Suppressor macrophage treated with lipopolysaccharide for 4 hours (primary cell): ENCODE measurements at regions not wholly inside any gene's neighbourhood (a gene's known extent, or its start where the extent isn't known, plus 50 kb on each side); places are given as distances from the start of the nearest gene placed in this dataset.

ENCODE experiments used
- DNase-seq: peaks from one replicate; pipeline ENCODE4 v3.0.0-alpha.2; 2020

GRCh38 chr11:32039149-32039548 lies 51.7 kb upstream of the RCN1 start:
- no peak for DNase-seq

GRCh38 chr11:32034680-32035079 lies 56.2 kb upstream of the RCN1 start:
- no peak for DNase-seq

- DNase-seq = peak; percentile 15
Observed at GRCh38 chr11:32034149-32034548, 56.7 kb upstream of the RCN1 start.

GRCh38 chr11:32033491-32033890 lies 57.4 kb upstream of the RCN1 start:
- peak; percentile 78 for DNase-seq

- peak; percentile 86 for DNase-seq
Observed at GRCh38 chr11:32033067-32033466, 57.8 kb upstream of the RCN1 start.

GRCh38 chr11:32032478-32032877 lies 58.4 kb upstream of the RCN1 start:
- DNase-seq = peak; percentile 89

GRCh38 chr11:32032052-32032451 lies 58.8 kb upstream of the RCN1 start:
- DNase-seq = no peak

- no peak for DNase-seq
Observed at GRCh38 chr11:32030875-32031503, 59.9 kb upstream of the RCN1 start.

- DNase-seq = no peak
Observed at GRCh38 chr11:32029721-32030120, 61.2 kb upstream of the RCN1 start.

GRCh38 chr11:32028201-32028600 lies 62.7 kb upstream of the RCN1 start:
- DNase-seq = peak; percentile 56

- peak; percentile 55 for DNase-seq
Observed at GRCh38 chr11:32026766-32027165, 64.1 kb upstream of the RCN1 start.

- DNase-seq = no peak
Observed at GRCh38 chr11:32024948-32025347, 65.9 kb upstream of the RCN1 start.

GRCh38 chr11:32023370-32024305 lies 67.2 kb upstream of the RCN1 start:
- DNase-seq = no peak

GRCh38 chr11:32018672-32019071 lies 72.2 kb upstream of the RCN1 start:
- DNase-seq = no peak

GRCh38 chr11:32016111-32016510 lies 74.8 kb upstream of the RCN1 start:
- no peak for DNase-seq

- no peak for DNase-seq
Observed at GRCh38 chr11:32015427-32015826, 75.4 kb upstream of the RCN1 start.

- no peak for DNase-seq
Observed at GRCh38 chr11:32013603-32014002, 77.3 kb upstream of the RCN1 start.

GRCh38 chr11:32012049-32012448 lies 78.8 kb upstream of the RCN1 start:
- no peak for DNase-seq

GRCh38 chr11:32008880-32009551 lies 81.9 kb upstream of the RCN1 start:
- no peak for DNase-seq

GRCh38 chr11:32006799-32007388 lies 84.0 kb upstream of the RCN1 start:
- DNase-seq = peak; percentile 49

- no peak for DNase-seq
Observed at GRCh38 chr11:32005786-32006416, 85.0 kb upstream of the RCN1 start.

- no peak for DNase-seq
Observed at GRCh38 chr11:32003335-32003734, 87.5 kb upstream of the RCN1 start.

GRCh38 chr11:32002311-32002710 lies 88.6 kb upstream of the RCN1 start:
- no peak for DNase-seq
